Prostate gland (tissue), 2 donors: ENCODE measurements at regions not wholly inside any gene's neighbourhood (a gene's known extent, or its start where the extent isn't known, plus 50 kb on each side); places are given as distances from the start of the nearest gene placed in this dataset.

Source experiments
- CTCF ChIP-seq, 4 experiments: fragments of 200-600 bp in 2 of 4; fragments of 450-650 bp in 2 of 4; sonication (generic) in 2 of 4; IDR thresholded peaks; 1 replicate in 3 of 4; 2 replicates in 1 of 4; pipeline ENCODE4 v1.5.1; 2016 to 2019; ENCODE audit warnings: antibody characterized with exemption in 4 of 4, mild to moderate bottlenecking in 2 of 4, moderate library complexity in 2 of 4
- POLR2A ChIP-seq: fragments of 450-650 bp; IDR thresholded peaks from one replicate; pipeline ENCODE4 v1.6.1; 2016; ENCODE audit warnings: antibody characterized with exemption, mild to moderate bottlenecking
- POLR2AphosphoS5 ChIP-seq: sonication (generic); formaldehyde crosslinking; IDR thresholded peaks from one replicate; pipeline ENCODE4 v1.6.1; 2017; ENCODE audit warnings: antibody characterized with exemption

- TF ChIP-seq POLR2AphosphoS5: no peak
- no peak for TF ChIP-seq CTCF (IDR thresholded peaks at IDR 0.05)
- no peak for TF ChIP-seq POLR2A
These were observed 101.1 kb downstream of the PRKAB2 start for GRCh38 chr1:147071142-147071541.
